ENCODE measurements at regions not wholly inside any gene's neighbourhood (a gene's known extent, or its start where the extent isn't known, plus 50 kb on each side); places are given as distances from the start of the nearest gene placed in this dataset.
"Not testable (repeated sequence)": the region's sequence is repeated elsewhere in the genome, so short reads cannot be mapped to it uniquely, and the experiment has no call there.

DNA sequence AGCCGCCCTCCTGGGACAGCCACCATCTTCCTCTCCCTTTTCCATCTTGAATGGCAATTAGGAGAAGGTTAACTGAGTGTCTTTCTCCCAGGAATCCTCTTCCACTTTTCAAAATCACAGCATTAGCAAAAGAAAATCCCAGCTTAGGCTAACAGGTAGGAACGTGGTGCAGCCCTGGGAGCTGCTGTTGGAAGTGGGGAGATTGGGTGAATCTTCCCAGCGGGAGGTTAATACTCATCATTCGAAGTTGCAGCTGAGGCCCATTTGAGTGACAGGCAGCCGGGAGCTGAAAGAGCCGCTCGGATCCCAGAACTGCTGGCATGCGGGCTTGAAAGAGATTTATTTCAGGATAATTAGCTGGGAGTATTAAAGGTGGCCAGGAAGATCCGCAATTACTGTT, 306.0 kb downstream of the BCL11A start:
- DNase-seq (ENCODE audit: low read depth in 2 of 2), result no peak

- no peak for DNase-seq (ENCODE audit: low read depth in 2 of 2)
Observed at GRCh38 chr2:60246583-60246982, 306.9 kb downstream of the BCL11A start.

GRCh38 chr2:60234274-60234986, 319.0 kb downstream of the BCL11A start:
- DNase-seq (ENCODE audit: low read depth in 2 of 2), result no peak

- no peak for DNase-seq (ENCODE audit: low read depth in 2 of 2)
Observed at GRCh38 chr2:60230596-60230995, 322.9 kb downstream of the BCL11A start.

DNA sequence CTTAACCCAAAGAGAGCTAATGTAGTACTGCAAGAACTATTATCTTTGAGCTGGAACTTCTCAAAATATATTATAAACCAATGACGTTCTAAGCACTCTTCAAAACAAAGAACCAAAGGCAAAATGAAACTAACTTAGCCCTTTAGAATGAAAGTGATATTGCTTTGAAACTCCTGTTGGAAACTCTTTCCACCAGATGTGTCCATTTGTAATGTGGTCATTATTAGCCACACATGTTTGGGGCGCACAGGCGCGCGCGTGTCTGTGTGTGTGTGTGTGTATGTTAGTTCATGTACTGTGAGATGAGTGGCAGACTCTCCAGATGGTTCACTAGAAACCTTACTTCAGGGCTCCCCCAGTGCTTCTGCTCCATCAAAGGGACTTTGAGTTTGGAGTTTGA, 323.4 kb downstream of the BCL11A start:
- no peak for DNase-seq (ENCODE audit: low read depth in 2 of 2)

DNA sequence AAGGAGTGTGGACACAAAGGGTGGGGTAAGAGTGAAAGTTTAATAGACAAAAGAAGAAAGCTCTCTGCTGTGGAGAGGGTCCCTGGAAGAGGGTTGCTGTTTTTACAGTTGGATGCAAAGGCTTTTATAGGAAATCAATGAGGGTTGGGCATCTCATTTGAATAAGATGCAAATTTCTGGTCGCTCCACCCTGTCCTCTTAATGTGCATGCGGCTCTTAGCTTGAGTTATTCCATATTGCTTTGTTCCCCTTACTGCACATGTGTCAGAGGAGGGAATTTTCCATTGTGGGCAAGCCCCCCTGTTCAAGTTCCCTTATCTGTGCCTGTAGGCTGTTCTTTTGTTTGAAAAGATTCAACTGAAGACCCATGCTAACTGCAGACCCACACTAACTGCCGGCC, 326.5 kb downstream of the BCL11A start:
- no peak for DNase-seq (ENCODE audit: low read depth in 2 of 2)

DNA sequence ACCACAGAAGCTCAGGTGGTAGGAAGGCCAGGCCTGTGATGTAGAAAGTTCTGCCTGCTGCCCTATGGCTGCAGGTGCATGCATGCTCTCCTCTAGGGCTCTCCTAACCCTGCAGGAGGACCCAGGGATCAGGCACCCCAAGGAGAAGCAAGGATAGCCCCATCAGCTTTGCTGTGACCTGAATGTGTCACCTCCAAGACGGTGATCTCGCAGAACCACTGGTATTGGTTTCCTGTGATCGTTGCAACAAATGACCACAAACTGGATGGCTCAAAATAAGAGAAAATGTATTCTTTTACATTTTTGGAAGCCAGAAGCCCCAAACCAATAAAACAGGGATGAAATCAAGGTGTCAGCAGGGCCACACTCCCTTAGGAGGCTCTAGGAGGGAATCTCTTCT, 327.3 kb downstream of the BCL11A start:
- DNase-seq (ENCODE audit: low read depth in 2 of 2), result no peak

GRCh38 chr2:60223859-60224258, 329.6 kb downstream of the BCL11A start:
- DNase-seq (ENCODE audit: low read depth in 2 of 2), result no peak

DNA sequence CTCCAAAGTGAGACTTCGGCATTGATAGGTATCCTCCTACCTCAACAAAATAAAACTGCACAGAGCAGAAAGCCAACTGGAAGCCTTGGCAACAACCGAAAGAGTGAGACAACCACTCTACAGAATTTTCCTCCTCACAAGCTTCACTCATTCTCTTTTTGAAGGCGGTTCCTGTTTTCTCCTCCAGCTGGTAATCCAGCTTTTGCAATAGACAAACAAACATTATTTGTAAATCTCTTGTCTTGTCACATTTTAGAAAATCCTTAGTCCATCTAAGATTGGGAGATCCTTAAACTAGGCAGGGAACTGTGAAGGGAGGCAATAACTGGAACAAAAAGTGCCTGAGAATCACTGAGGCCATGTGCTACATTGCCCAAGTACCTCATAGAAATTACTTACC, 332.4 kb downstream of the BCL11A start:
- no peak for DNase-seq (ENCODE audit: low read depth in 2 of 2)

GRCh38 chr2:60219536-60219935, 333.9 kb downstream of the BCL11A start:
- DNase-seq (ENCODE audit: low read depth in 2 of 2), result no peak

GRCh38 chr2:60216452-60216995, 336.9 kb downstream of the BCL11A start:
- DNase-seq (ENCODE audit: low read depth in 2 of 2), result no peak

DNA sequence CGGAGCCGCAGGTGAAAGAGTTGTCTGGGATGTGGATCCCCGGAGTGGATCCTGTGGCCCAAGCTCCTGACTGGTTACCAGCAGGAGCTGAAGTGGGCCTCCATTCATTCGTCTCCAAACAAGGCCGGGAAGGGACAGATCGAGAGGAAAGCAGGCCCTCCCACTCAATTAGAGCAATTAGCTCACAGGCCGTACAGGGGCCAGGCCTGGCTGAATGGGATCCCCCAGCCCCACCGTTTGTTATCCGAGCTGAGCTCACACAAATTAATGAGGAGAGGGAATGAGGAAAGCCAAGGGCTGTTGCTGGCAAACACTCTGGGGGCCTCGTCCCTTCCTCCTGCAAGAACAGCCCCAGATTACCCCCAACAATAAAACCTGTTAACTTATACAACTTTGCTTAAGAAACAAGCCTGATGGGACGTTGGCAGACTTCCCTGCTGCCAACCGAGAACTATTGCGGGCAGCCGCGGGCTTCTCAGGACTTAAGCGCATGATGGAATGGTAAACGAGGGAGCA, 338.0 kb downstream of the BCL11A start:
- no peak for DNase-seq (ENCODE audit: low read depth in 2 of 2)

DNA sequence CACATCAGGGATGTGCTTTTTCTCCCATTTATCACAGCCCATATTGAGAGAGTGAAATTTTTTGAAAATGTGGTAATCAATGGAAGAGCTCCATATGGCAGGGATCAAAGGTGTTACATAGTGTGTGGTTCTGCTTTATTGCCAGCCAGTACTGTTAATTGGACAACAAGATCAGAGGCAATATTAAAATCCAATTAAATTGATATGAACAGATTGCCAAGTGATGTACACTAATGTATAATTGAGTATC, 338.9 kb downstream of the BCL11A start:
- DNase-seq (ENCODE audit: low read depth in 2 of 2), result no peak

GRCh38 chr2:60213865-60214625, 339.4 kb downstream of the BCL11A start:
- no peak for DNase-seq (ENCODE audit: low read depth in 2 of 2)

- no peak for DNase-seq (ENCODE audit: low read depth in 2 of 2)
Observed at GRCh38 chr2:60212181-60212945, 341.1 kb downstream of the BCL11A start.

- DNase-seq (ENCODE audit: low read depth in 2 of 2), result not testable (repeated sequence)
Observed at GRCh38 chr2:60189006-60189405, 364.4 kb downstream of the BCL11A start.

DNA sequence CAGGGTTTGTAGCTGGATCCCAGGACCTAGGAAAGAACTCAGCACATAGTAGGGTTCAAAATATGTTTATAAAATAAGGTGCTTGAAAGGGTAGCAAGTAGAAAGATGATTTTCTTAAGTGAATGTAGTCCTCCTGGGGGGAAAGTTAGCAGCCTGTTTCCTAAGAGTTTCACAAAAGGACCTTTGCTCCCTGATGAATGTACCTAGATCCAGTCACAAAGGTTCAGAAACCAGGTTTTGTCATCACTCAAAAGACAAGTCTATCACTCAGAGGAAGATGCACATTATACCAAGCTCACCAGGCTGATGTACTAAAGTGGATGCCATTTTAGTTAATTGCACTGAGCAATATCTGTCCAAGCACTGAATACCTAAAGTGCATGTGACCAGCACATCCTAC, 378.2 kb downstream of the BCL11A start:
- DNase-seq (ENCODE audit: low read depth in 2 of 2), result no peak

DNA sequence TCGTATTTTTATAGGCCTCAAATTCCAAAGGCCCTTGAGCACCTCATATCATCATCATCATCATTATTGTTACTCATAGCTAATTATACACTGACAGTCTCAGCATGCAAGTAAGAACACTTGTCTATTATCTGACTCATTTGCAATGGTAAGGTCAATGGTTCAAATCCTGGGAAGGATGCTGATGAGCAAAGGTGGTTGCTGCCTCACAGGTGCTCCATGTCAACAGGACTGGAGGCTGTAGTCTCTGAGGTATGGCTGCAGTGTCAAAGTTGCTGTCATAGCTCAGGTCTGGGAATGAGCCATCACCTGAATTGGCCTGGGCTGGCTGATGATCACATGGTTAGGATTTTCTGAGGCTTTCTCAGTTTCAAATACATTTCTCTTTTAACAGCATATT, 379.3 kb downstream of the BCL11A start:
- no peak for DNase-seq (ENCODE audit: low read depth in 2 of 2)

DNA sequence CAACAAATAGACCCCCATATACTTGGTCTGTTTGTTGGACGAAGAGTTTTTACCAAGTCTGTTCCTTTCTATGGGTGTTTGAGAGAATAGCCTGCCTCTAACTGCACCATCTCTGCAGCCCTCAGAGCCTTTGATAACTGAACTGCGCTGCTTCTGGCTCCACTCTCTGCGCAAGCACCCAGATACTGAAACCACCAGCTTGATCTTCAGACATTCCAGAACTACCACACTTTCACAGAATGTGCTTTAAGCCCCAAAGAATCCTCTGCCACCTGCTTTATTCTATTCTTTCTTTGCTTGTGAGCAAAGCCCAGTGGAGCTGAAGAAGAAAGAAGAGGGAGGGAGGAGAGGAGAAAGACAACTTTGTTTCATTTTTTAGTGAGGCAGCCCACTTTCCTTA, 380.7 kb downstream of the BCL11A start:
- no peak for DNase-seq (ENCODE audit: low read depth in 2 of 2)

DNA sequence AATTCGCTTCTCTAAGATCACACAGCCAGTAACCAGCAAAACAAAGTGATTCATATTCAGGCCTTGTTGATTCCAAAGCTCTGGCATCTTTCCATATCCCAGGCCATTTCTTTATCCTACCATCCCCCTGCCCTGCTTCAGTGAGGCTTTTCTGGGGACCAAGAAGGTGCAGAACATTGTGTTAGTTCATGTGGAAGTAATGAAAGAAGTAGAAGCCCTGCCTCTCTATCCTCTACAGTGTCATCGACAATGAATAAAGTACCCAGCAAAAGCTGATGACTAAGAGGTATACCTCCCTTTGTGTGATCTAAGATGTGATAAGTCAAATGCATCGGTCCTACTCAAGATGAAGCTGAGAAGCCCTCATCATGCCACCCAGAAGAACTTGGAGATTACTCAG, 383.2 kb downstream of the BCL11A start:
- no peak for DNase-seq (ENCODE audit: low read depth in 2 of 2)

- no peak for DNase-seq (ENCODE audit: low read depth in 2 of 2)
Observed at GRCh38 chr2:60168247-60168646, 385.2 kb downstream of the BCL11A start.

DNA sequence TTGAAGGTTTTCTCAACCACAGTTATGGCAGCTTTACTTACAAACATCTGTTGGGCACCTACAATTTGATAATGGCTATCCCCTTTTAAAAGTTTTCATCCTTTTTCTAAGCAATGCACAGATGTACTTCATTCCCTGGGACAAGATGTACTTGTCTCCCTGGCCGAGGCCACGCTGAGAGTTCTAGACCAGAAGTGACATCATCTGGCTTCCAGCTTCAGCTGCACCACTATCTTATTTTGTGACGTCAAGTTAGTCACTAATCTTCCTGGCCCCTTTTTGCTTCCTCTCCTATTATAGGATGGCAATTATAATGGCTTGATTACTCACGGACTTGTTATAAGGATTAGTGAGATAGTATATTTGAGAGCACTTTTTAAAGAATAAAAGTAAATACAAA, 386.4 kb downstream of the BCL11A start:
- no peak for DNase-seq (ENCODE audit: low read depth in 2 of 2)

DNA sequence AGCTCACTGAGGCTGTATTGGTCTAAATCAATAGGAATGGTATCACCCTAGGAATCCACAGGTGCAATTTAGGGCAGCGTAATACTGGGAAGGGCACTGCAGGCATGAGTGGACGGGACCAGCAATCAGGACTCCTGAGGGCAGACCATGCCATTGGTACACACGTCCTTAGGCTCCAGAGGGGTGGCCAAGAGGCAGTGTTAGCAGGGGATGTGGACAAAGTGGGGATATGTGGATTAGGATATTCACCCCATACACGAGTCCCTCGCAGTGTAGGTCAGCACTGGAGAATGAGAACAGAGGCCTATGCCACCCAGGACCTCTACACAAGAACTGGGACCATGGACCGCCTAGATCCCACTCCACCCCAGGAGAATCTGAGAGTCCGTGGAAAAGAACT, 389.8 kb downstream of the BCL11A start:
- DNase-seq (ENCODE audit: low read depth in 2 of 2), result no peak

Measured in stimulated activated CD8-positive, alpha-beta memory T cell treated with anti-CD3 and anti-CD28 coated beads, Interleukin-15, amount 100 ng/mL, for 4 hours (primary cell).